ENCODE measurements at regions not wholly inside any gene's neighbourhood (a gene's known extent, or its start where the extent isn't known, plus 50 kb on each side); places are given as distances from the start of the nearest gene placed in this dataset.

DNA sequence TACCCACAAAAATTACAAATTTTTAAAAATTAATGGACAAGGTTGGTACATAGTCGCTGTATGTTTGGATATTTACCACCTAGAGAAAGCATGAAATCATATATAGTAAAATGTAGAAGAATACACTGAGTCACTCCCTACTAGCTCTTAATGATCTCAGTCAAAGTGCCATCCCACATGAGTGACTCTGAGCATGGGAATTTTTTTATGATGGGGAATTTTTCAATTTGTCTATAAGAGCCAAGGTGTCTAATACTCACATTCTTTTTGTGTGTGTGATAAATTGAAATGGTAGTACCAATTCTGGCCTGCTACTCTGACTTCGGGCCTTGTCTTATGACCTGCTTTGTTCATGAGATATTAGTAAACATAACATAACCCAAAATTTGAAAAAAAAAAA is 483.2 kb downstream of the CDH10 start:
- Histone ChIP-seq H3K36me3 (ENCODE audit: control insufficient read depth, insufficient read depth, low read length) (no peaks in the 10 kb centered on the region), H3K4me1 (ENCODE audit: control insufficient read depth, extremely low read depth, insufficient read depth, low read length) (no peaks in the 10 kb centered on the region), H3K27ac (ENCODE audit: insufficient read depth, low read length) (no peak overlapping the region), H3K27me3 (ENCODE audit: control insufficient read depth, insufficient read depth, low read length) (no peaks in the 10 kb centered on the region), H4K20me1 (ENCODE audit: control insufficient read depth, extremely low read depth, insufficient read depth, low read length) (no peaks in the 10 kb centered on the region), H3K4me3 (replicated peaks in 1 of 4; ENCODE audit: control extremely low read depth in 1 of 4, insufficient read depth in 1 of 4, low read depth in 3 of 4, low read length in 4 of 4) (no peak overlapping the region), H2AFZ (ENCODE audit: low read length) (no peak overlapping the region), H3K4me2 (ENCODE audit: extremely low read depth, insufficient read depth, low read length) (no peak overlapping the region), H3K9ac (ENCODE audit: insufficient read depth, low read length) (no peak overlapping the region), H3K79me2 (ENCODE audit: control insufficient read depth, insufficient read depth, low read length) (no peaks in the 10 kb centered on the region), H3K9me3 (ENCODE audit: control insufficient read depth, insufficient read depth, low read depth, low read length) (no peaks in the 10 kb centered on the region)
- TF ChIP-seq, protein P1, sequence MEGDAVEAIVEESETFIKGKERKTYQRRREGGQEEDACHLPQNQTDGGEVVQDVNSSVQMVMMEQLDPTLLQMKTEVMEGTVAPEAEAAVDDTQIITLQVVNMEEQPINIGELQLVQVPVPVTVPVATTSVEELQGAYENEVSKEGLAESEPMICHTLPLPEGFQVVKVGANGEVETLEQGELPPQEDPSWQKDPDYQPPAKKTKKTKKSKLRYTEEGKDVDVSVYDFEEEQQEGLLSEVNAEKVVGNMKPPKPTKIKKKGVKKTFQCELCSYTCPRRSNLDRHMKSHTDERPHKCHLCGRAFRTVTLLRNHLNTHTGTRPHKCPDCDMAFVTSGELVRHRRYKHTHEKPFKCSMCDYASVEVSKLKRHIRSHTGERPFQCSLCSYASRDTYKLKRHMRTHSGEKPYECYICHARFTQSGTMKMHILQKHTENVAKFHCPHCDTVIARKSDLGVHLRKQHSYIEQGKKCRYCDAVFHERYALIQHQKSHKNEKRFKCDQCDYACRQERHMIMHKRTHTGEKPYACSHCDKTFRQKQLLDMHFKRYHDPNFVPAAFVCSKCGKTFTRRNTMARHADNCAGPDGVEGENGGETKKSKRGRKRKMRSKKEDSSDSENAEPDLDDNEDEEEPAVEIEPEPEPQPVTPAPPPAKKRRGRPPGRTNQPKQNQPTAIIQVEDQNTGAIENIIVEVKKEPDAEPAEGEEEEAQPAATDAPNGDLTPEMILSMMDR (conservative IDR thresholded peaks at IDR 0.05 in 1 of 2, IDR thresholded peaks at IDR 0.05 in 1 of 2; ENCODE audit: low read depth in 1 of 2, low read length in 2 of 2), result no peak
- no peak for TF ChIP-seq EZH2 (IDR thresholded peaks at IDR 0.05; ENCODE audit: low read length, missing control alignments)
- no peak for DNase-seq (ENCODE audit: low read depth in 2 of 2)

DNA sequence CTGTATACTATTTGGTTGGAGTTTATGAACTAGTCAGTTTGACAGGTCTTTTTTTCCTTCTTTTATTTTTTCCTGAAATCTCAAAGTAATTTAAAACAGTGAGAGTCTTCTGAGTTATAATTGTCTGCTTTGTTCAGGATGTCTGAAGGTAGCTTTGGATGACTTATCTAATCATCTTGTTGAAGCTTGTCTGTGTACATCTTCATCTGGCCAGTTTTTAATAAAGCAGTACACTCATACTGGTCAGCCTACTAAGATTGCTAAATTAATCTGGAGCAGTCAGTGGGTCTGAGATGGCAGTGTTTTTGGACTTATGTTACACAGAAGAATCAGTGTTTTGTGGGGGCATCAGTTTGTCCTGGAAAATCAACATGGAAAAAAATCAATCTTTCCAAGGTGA is 482.4 kb downstream of the CDH10 start:
- Histone ChIP-seq H3K36me3 (ENCODE audit: control insufficient read depth, insufficient read depth, low read length) (no peaks in the 10 kb centered on the region), H3K4me1 (ENCODE audit: control insufficient read depth, extremely low read depth, insufficient read depth, low read length) (no peaks in the 10 kb centered on the region), H3K4me2 (ENCODE audit: extremely low read depth, insufficient read depth, low read length) (no peak overlapping the region), H3K27ac (ENCODE audit: insufficient read depth, low read length) (no peak overlapping the region), H2AFZ (ENCODE audit: low read length) (no peak overlapping the region), H3K9ac (ENCODE audit: insufficient read depth, low read length) (no peak overlapping the region), H3K27me3 (ENCODE audit: control insufficient read depth, insufficient read depth, low read length) (no peaks in the 10 kb centered on the region), H4K20me1 (ENCODE audit: control insufficient read depth, extremely low read depth, insufficient read depth, low read length) (no peaks in the 10 kb centered on the region), H3K4me3 (replicated peaks in 1 of 4; ENCODE audit: control extremely low read depth in 1 of 4, insufficient read depth in 1 of 4, low read depth in 3 of 4, low read length in 4 of 4) (no peak overlapping the region), H3K79me2 (ENCODE audit: control insufficient read depth, insufficient read depth, low read length) (no peaks in the 10 kb centered on the region), H3K9me3 (ENCODE audit: control insufficient read depth, insufficient read depth, low read depth, low read length) (no peaks in the 10 kb centered on the region)
- DNase-seq (ENCODE audit: low read depth in 2 of 2), result no peak
- TF ChIP-seq, protein P1 (conservative IDR thresholded peaks at IDR 0.05 in 1 of 2, IDR thresholded peaks at IDR 0.05 in 1 of 2; ENCODE audit: low read depth in 1 of 2, low read length in 2 of 2), result no peak
- no peak for TF ChIP-seq EZH2 (IDR thresholded peaks at IDR 0.05; ENCODE audit: low read length, missing control alignments)

DNA sequence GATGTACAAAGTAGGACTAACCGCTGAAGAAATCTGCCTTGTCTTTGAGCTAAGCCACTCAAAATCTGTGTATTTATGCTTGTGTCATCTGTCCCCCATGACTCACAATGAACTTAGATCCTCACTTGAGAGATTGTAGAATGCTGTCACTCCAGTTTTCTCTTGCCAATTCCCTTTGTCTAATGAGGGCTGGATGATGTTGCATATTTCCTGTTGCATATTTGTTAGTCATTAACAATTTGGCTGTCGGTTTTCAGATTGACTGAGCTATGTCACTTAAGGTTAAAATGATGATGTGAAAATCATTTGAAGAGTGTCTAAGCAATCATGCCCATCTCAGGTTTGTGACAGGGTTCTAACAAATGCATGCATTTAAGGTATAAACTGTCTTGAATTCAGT is 481.7 kb downstream of the CDH10 start:
- Histone ChIP-seq H3K27ac (ENCODE audit: insufficient read depth, low read length) (no peak overlapping the region), H2AFZ (ENCODE audit: low read length) (no peak overlapping the region), H3K79me2 (ENCODE audit: control insufficient read depth, insufficient read depth, low read length) (no peaks in the 10 kb centered on the region), H3K36me3 (ENCODE audit: control insufficient read depth, insufficient read depth, low read length) (no peaks in the 10 kb centered on the region), H4K20me1 (ENCODE audit: control insufficient read depth, extremely low read depth, insufficient read depth, low read length) (no peaks in the 10 kb centered on the region), H3K4me3 (replicated peaks in 1 of 4; ENCODE audit: control extremely low read depth in 1 of 4, insufficient read depth in 1 of 4, low read depth in 3 of 4, low read length in 4 of 4) (no peak overlapping the region), H3K9me3 (ENCODE audit: control insufficient read depth, insufficient read depth, low read depth, low read length) (no peaks in the 10 kb centered on the region), H3K4me2 (ENCODE audit: extremely low read depth, insufficient read depth, low read length) (no peak overlapping the region), H3K4me1 (ENCODE audit: control insufficient read depth, extremely low read depth, insufficient read depth, low read length) (no peaks in the 10 kb centered on the region), H3K9ac (ENCODE audit: insufficient read depth, low read length) (no peak overlapping the region), H3K27me3 (ENCODE audit: control insufficient read depth, insufficient read depth, low read length) (no peaks in the 10 kb centered on the region)
- DNase-seq (ENCODE audit: low read depth in 2 of 2), result peak in 1 of 2 donors; percentile 12
- TF ChIP-seq, protein P1 (conservative IDR thresholded peaks at IDR 0.05 in 1 of 2, IDR thresholded peaks at IDR 0.05 in 1 of 2; ENCODE audit: low read depth in 1 of 2, low read length in 2 of 2), result no peak
- TF ChIP-seq EZH2 (IDR thresholded peaks at IDR 0.05; ENCODE audit: low read length, missing control alignments), result no peak

All from fibroblast of lung (primary cell).